ENCODE measurements at regions not wholly inside any gene's neighbourhood (a gene's known extent, or its start where the extent isn't known, plus 50 kb on each side); places are given as distances from the start of the nearest gene placed in this dataset.

- Histone ChIP-seq H3K36me3 (replicated peaks in 1 of 2; ENCODE audit: control insufficient read depth in 1 of 2, insufficient read depth in 2 of 2, low read length in 2 of 2) (no peaks in the 10 kb centered on the region), H3K4me3 (replicated peaks in 1 of 3; ENCODE audit: insufficient read depth in 1 of 3, low read depth in 2 of 3, low read length in 3 of 3) (no peak overlapping the region), H3K4me1 (ENCODE audit: insufficient read depth, low read length) (no peaks in the 10 kb centered on the region), H3K27me3 (ENCODE audit: control insufficient read depth in 1 of 2, insufficient read depth in 2 of 2, low read length in 2 of 2) (no peaks in the 10 kb centered on the region), H3K4me2 (ENCODE audit: low read depth, low read length) (no peak overlapping the region), H3K9me3 (ENCODE audit: low read length) (peaks cover 94% of the 10 kb centered on the region), H3K79me2 (ENCODE audit: insufficient read depth, low read length) (no peaks in the 10 kb centered on the region), H4K20me1 (ENCODE audit: insufficient read depth, low read length) (no peaks in the 10 kb centered on the region), H3K27ac (ENCODE audit: extremely low read length, insufficient read depth, low read length) (no peak overlapping the region), H3K9ac (ENCODE audit: insufficient read depth, low read depth, low read length) (no peak overlapping the region), H2AFZ (ENCODE audit: low read length) (no peak overlapping the region)
- 40% methylated on average over 4 of the region's 4 CpGs for WGBS (ENCODE audit: low lambda C conversion rate)
- no peak for DNase-seq (ENCODE audit: low spot score)
- no TSS peak for BruUV-seq (replicated peaks)
- intact Hi-C loops (cut with micrococcal nuclease; ENCODE audit: unreplicated experiment) (no loop called here), in situ Hi-C loops (cut with HindIII; ENCODE audit: extremely low pct_ligation_motif_present, low pct_unique_long_range_greater_than_20kb) (no loop called here)
- no peak for FAIRE-seq
- ChIA-PET POLR2A (no interaction called here), CTCF (ENCODE audit: low intra/inter-chr PET ratio, low total read pairs) (no interaction called here)
- ATAC-seq = no peak
- TF ChIP-seq ZNF367 (CRISPR knock-in tag; IDR thresholded peaks at IDR 0.05; ENCODE audit: borderline replicate concordance) (no peak), ZBTB2 (CRISPR knock-in tag; IDR thresholded peaks at IDR 0.05; ENCODE audit: low read depth) (no peak), ZNF850 (CRISPR knock-in tag; conservative IDR thresholded peaks at IDR 0.05) (no peak), SMARCC2 (IDR thresholded peaks at IDR 0.05) (no peak), ELK4 (CRISPR knock-in tag; IDR thresholded peaks at IDR 0.05; ENCODE audit: borderline replicate concordance) (no peak), TP53 (CRISPR knock-in tag; conservative IDR thresholded peaks at IDR 0.05) (no peak), HHEX (CRISPR knock-in tag; IDR thresholded peaks at IDR 0.05) (no peak), NFIB (CRISPR knock-in tag; IDR thresholded peaks at IDR 0.05; ENCODE audit: borderline replicate concordance) (no peak), ZNF446 (CRISPR knock-in tag; IDR thresholded peaks at IDR 0.05) (no peak), ZNF563 (CRISPR knock-in tag; IDR thresholded peaks at IDR 0.05) (no peak)
Measured at GRCh38 chr6:164505425-164505824, 804.0 kb downstream of the C6orf118 start.

Measured in HepG2 (cell line).